SK-N-SH (cell line): ENCODE measurements at regions not wholly inside any gene's neighbourhood (a gene's known extent, or its start where the extent isn't known, plus 50 kb on each side); places are given as distances from the start of the nearest gene placed in this dataset.

ENCODE experiments used
- EP300 ChIP-seq, 2 experiments: IDR thresholded peaks; 2 replicates each; pipeline versions ENCODE4 v1.4.0 to v1.6.1; 2012; ENCODE audit warnings: borderline replicate concordance in 1 of 2, low read depth in 1 of 2, low read length in 1 of 2
- POLR2AphosphoS5 ChIP-seq: IDR thresholded peaks from 2 replicates; pipeline ENCODE4 v1.6.1; 2012; ENCODE audit warnings: low read depth, low read length
- RFX5 ChIP-seq: IDR thresholded peaks from 2 replicates; pipeline ENCODE4 v1.6.1; 2012; ENCODE audit warnings: mild to moderate bottlenecking, improper control_type of control experiment, low read length
- TF ChIP-seq, protein P1 (sequence below): fragments of 200-600 bp; sonication (generic); IDR thresholded peaks from 2 replicates; pipeline ENCODE4 v1.6.1; 2017; ENCODE audit warnings: antibody characterized with exemption, mild to moderate bottlenecking, moderate library complexity
- TF ChIP-seq, protein P2 (sequence below): IDR thresholded peaks from 2 replicates; pipeline ENCODE4 v1.4.0; 2012; ENCODE audit warnings: low read depth
- TF ChIP-seq, protein P3 (sequence below): fragments of 150-350 bp; IDR thresholded peaks from 2 replicates; pipeline ENCODE4 v1.6.1; 2017; ENCODE audit warnings: antibody characterized with exemption, low read length, low read depth, borderline replicate concordance

DNA sequence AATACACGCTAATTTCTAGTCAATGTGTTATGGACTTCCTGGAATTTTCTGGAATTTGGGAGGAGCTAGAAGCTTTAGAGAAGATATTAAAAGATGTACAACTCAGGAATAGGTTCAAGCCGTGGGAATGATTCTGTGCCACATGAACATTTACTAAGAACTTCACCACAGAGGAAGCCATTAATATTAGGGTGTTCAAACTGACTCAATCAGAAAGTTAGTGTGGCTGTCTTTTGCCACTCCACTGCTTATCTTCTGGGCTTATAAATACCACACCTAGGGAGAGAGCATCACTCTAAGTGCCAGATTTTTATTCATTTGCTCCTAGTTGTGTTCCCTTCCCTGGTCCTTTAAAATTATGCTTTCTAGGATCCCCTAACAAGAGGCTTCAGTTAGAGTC lies 409.8 kb downstream of the KCTD8 start:
- TF ChIP-seq, protein P1, sequence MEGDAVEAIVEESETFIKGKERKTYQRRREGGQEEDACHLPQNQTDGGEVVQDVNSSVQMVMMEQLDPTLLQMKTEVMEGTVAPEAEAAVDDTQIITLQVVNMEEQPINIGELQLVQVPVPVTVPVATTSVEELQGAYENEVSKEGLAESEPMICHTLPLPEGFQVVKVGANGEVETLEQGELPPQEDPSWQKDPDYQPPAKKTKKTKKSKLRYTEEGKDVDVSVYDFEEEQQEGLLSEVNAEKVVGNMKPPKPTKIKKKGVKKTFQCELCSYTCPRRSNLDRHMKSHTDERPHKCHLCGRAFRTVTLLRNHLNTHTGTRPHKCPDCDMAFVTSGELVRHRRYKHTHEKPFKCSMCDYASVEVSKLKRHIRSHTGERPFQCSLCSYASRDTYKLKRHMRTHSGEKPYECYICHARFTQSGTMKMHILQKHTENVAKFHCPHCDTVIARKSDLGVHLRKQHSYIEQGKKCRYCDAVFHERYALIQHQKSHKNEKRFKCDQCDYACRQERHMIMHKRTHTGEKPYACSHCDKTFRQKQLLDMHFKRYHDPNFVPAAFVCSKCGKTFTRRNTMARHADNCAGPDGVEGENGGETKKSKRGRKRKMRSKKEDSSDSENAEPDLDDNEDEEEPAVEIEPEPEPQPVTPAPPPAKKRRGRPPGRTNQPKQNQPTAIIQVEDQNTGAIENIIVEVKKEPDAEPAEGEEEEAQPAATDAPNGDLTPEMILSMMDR, result no peak
- TF ChIP-seq RFX5 (no peak), EP300 (IDR thresholded peaks at IDR 0.05; ENCODE audit: borderline replicate concordance in 1 of 2, low read depth in 1 of 2, low read length in 1 of 2) (no peak), POLR2AphosphoS5 (no peak)
- TF ChIP-seq, protein P2, sequence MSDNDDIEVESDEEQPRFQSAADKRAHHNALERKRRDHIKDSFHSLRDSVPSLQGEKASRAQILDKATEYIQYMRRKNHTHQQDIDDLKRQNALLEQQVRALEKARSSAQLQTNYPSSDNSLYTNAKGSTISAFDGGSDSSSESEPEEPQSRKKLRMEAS, result no peak
- TF ChIP-seq, protein P3, sequence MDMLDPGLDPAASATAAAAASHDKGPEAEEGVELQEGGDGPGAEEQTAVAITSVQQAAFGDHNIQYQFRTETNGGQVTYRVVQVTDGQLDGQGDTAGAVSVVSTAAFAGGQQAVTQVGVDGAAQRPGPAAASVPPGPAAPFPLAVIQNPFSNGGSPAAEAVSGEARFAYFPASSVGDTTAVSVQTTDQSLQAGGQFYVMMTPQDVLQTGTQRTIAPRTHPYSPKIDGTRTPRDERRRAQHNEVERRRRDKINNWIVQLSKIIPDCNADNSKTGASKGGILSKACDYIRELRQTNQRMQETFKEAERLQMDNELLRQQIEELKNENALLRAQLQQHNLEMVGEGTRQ, result no peak
